Skin epidermis (tissue), 12 donors: ENCODE measurements at regions not wholly inside any gene's neighbourhood (a gene's known extent, or its start where the extent isn't known, plus 50 kb on each side); places are given as distances from the start of the nearest gene placed in this dataset.

Experiments
- H3K27ac ChIP-seq, 21 experiments: fragments of 200-600 bp; sonication (generic) in 11 of 21; one replicate each; pipeline ENCODE4 v1.5.0; 2020; ENCODE audit warnings: mild to moderate bottlenecking in 3 of 21, inconsistent platforms in 2 of 21, moderate library complexity in 2 of 21
- H3K4me3 ChIP-seq, 7 experiments: fragments of 200-600 bp; sonication (generic) in 2 of 7; one replicate each; pipeline ENCODE4 v1.5.0; 2020; ENCODE audit warnings: inconsistent platforms in 2 of 7, mild to moderate bottlenecking in 2 of 7, moderate library complexity in 1 of 7

DNA sequence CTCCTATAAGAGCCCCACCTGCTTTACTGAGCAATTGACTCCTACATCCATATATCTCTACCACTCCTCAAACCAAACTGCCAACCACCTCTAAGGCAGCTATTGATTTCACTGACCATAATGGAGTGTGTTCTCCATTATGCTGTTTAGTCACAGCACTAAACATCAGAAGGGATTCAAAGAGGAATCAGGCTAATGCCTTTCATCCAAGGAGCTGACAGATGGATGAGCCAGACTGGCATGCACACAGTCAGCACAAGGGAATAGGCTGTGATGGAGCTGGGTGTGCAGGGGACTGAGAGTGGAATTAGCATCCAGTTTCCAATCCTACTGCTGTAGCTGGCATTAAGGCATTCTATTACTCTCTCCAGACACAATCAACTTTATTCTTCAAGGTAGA is 88.7 kb upstream of the CCL2 start:
- Histone ChIP-seq H3K4me3 (no peak overlapping the region), H3K27ac (no peak overlapping the region)

DNA sequence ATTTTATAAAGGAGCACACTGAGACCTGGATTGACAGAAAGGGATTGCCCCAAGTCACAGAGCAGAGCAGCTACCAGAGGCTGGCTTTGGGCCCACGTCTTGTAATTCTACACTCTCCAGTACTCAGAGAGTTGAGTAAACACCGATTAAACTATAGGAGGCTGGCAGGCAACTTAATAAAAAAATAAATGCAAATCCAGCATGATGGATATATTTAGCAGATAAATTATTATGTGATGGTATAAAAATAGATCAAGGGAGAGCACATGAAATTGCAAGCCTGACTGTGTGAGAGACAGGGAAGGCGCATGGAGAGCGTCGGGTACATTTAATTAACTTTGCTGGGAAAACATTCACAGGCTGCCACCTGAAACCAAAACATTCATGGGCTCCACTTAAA is 87.7 kb upstream of the CCL2 start:
- H3K27ac ChIP-seq: no peak overlapping the region
- H3K4me3 ChIP-seq: no peak overlapping the region

DNA sequence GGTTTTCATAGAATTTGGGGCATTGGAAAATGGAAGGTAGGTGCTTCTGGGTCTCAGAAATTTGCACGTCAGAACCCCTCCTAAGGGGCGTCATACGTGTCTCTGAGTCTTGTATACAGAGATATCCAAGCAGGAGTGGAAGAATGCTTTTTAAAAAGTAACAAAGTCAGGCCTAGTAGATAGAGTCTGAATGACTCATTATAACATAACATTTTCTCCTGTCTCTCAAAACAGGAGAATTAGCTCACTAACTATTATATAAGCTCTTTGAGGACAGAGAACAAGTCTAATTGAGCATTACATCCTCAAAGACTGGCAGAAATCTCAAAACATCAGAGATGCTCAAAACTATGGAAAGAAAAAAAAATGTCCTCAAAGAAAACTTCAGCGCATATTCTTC is 86.1 kb upstream of the CCL2 start:
- Histone ChIP-seq H3K27ac (no peak overlapping the region), H3K4me3 (no peak overlapping the region)

DNA sequence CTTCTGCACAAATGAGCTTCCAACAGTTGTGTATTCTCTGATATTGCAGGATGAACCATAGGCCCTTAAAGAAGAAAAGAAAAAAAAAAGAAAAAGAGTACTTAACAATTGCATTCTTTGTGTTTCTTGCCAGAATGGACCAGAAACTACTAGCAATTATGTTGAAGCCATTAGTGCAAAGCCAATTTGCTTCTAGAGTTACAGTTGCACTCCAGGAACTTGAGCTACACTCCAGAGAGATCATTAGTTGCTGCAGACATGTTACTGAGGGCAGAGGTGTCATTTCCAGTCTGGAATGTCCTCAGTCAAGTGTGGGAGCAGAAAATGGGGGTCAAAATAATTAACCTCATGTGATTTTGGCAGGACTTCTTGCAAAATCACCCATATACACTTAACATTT is 85.6 kb upstream of the CCL2 start:
- H3K4me3 ChIP-seq: no peak overlapping the region
- no peak overlapping the region for H3K27ac ChIP-seq

DNA sequence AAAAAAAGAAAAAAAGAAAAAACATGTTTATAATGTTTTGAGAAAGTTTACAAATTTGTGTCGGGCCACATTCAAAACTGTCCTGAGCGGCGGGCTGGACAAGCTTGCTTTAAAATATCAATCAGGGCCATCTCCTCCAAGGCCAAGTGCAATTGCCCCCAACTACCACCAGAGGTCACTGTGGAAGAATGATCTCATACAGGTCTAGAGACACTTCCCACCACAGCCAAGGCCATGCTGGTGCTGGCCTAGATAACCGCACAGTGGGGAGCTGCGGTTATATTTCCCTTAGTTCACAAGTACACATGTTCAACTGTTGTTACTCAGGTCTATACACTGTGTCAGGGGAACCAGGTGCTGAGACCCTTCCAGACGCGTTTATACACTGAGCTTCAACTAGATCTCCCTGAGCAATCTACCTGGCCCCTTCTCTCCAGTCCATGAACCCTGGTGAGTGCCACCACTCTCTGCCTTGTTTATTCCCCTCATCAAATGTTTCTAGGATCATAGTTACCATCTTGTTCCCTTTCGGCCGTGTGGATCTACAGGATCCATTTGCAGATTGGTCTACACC is 83.8 kb upstream of the CCL2 start:
- H3K4me3 ChIP-seq: no peak overlapping the region
- H3K27ac ChIP-seq: no peak overlapping the region

DNA sequence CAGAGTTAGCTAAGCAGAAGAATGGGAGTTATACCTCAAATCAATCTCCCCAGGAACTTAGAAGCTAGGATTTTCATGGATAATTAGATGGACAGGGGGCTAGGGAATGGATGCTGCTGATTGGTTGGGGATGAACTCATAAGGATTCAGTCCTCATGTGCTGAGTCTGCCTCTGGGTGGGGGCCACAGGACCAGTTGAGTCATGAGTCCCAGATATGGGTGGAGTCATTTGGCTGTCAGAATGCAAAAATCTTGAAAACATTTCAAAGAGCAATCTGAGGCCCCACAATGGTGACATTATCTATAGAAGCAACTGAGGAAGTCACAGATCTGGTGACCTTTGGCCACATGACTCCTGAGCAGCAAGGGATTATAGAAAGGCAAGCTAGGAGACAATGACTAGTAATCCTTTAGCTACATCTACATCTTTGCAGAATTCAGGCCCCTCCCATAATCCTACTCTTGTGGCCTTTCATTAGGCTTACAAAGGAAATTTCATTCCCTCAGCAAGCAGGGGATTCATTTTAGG is 82.6 kb upstream of the CCL2 start:
- H3K4me3 ChIP-seq: no peak overlapping the region

DNA sequence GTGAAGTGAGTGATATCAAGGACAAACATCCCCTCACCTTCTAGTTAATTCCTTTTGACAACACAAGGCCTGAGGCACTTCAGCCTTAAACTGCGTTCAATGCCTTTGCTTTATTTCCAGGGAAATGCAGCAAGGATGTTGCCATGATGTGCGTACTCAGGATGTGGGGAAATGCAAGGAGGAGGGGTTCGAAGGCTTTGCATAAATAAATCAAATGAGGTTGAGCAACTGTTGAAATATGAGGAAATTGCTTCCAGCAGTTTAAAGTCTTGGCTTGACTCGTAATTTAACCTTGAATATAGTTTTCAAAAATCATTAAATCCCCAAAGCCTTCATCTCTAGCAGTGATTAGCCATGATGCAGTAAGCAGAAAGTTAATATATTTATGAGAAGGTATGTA is 81.8 kb upstream of the CCL2 start:
- H3K27ac ChIP-seq: no peak overlapping the region

More for the DNA sequence above, 82.6 kb upstream of the CCL2 start:
- H3K27ac ChIP-seq: no peak overlapping the region

DNA sequence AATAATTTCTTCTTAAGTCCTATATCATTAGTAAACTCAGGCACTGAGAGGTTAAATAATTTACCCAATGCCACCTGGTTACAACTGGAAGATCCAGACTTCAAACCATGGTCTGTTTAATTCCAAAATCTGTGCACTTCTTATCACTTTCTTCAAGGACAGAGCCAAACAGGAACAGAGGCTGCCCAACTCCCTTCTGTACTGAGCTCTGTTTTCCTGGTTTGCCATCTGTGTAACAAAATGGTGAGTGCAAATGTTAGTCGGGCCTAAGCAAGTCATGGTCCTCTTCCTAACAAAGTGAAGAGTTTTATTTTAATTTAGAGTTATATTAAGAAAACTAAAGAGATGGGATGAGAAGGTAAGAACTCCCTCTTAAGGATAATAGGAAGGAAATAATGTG is 80.6 kb upstream of the CCL2 start:
- Histone ChIP-seq H3K4me3 (no peak overlapping the region), H3K27ac (no peak overlapping the region)

More for the DNA sequence above, 81.8 kb upstream of the CCL2 start:
- no peak overlapping the region for H3K4me3 ChIP-seq

DNA sequence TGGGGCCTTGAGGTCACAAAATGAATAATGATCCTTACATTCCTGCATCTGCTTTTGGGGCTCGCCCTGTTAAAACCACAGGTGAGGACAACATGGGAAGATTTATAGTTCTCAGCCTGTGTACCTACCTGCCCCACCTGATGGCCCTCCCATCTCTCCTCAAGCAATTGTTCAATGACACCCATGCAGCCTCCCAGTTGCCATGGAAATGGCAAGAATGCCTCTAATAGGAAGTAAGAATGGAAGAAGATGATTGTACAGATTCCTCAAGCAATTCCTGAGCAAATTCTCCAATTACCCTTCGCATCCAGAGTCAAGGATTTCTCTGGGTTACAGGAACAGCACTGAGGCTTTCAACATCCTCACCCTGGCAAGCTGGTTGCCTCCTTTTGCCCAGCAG is 78.6 kb upstream of the CCL2 start:
- Histone ChIP-seq H3K27ac (no peak overlapping the region), H3K4me3 (no peak overlapping the region)

DNA sequence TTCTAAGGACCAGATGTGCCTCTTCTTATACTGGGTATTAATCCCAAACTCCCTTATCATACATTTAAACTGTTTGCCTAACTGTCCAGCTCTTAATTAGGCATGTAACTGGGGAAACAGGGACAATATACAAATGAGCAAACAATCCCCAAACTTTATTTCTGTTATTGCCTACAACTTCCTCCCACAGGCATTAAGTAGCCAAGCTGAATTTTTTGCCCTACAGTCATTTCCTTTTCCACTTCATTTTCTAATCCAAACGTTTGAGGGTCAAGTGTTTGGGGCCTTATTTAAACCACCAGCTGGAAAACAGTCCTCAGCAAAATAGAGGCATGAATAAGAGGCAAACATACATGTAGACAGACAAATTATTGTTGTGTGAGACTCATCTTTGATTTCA is 77.4 kb upstream of the CCL2 start:
- Histone ChIP-seq H3K4me3 (no peak overlapping the region), H3K27ac (peak overlapping the region in 4 of 21 experiments; percentile 28 to 54 (median 41))

DNA sequence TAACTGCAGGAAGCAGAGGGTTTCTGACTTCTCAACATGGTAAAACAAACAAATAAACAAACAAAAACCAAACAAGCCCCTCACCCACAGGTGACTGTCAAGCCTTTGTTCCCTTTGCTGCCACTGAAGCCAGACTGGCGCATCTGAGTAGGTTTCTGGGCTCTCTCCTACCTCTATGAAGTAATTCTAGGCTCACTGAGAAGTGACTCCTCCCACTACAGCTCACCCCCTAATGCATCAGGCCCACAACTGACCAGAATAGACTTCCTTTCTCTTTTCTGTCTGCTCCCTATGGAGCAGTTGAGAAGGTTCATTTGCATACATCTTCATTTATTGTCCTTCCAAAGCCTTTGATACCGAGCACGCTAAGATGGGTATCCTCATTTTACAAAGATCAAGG is 77.0 kb upstream of the CCL2 start:
- H3K27ac ChIP-seq: peak overlapping the region in 3 of 21 experiments; percentile 43 to 54 (median 45)
- no peak overlapping the region for H3K4me3 ChIP-seq

DNA sequence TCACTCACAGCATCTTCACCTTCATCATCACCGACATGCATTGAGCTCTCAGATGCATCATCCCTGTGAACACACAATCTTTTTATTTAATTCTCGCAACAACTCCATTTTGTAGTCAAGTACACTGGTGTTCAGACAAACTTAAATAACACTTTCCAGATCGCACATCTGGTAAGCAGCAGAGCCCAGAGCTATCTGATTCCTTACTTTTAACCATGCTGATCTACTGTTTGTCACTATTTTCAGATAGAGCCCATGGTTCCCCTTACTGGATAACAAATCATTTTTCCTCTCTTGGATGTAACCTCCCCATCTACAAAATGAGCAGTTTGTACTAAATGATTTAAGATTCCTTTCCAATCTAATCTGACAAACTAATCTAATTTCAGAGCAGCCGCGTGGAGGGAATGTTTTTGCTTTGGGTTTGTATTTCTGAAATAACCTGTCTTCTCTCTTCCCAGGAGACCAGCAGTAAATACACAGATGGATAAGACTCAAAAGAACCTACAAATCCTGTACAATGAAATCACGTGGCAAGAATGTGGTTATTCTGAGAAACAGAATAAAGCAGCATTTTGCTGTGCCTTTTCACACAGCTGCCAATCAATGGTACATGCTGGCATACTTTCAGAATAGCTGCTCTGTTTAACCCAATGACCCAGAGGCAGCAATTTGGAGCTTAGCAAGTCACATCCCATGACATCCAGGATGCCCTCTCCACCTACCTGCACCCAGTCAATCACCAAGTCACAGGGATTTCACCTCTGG is 72.9 kb upstream of the CCL2 start:
- Histone ChIP-seq H3K4me3 (no peak overlapping the region), H3K27ac (no peak overlapping the region)

DNA sequence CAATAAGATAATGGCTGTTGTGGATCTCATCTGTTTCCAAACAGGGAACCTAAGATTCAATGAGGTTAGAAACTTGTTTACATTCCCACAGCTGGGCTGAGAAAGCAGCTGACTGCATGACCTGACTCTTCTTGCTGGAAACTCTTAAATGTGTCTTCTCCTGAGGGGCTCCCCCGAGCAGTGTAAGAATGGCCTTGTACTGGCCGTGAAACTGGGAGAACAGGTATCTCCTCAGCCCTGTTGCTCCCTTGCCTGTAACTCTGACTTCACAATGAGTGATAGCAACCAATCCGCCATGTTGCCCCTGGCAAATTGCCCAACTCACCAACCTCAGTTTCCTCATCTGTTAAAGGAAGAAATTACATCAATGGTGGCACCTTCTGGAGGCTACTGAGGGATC is 59.1 kb upstream of the CCL2 start:
- H3K4me3 ChIP-seq: no peak overlapping the region
- H3K27ac ChIP-seq: no peak overlapping the region

DNA sequence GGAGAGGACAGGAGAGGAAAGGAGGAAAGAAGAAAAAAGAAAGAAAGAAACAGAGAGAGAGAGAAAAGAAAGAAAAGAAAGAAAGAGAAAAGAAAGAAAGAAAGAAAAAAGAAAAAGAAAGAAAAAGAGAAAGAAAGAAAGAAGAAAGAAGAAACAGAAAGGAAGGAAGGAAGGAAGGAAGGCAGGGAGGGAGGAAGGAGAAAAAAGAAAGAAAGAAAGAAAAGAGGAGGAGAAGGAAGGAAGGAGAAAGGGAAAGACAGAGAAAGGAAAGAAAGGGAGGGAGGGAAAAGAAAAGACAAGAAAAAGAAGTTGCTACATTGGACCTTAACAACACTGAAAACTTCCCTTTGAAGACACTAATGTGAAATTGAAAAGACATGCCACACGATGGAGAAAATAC is 56.6 kb upstream of the CCL2 start:
- no peak overlapping the region for H3K27ac ChIP-seq
- no peak overlapping the region for H3K4me3 ChIP-seq

DNA sequence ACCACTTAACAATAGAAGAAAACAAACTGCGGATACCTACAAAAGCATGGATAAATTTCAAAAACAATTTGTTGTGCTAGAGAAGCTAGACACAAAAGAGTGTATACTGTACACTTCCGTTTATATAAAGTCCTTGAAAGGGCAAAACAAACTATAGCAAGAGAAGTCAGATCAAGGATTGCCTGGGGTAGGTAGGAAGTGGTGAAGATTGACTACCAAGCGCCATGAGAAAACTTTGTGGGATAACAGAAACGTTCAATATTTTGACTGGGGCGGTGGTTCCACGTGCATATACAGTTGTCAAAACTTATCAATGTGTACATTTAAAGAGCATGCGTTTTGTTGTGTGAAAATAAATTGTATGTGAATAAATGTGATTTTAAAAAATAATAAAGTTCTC is 55.6 kb upstream of the CCL2 start:
- no peak overlapping the region for H3K27ac ChIP-seq
- no peak overlapping the region for H3K4me3 ChIP-seq

DNA sequence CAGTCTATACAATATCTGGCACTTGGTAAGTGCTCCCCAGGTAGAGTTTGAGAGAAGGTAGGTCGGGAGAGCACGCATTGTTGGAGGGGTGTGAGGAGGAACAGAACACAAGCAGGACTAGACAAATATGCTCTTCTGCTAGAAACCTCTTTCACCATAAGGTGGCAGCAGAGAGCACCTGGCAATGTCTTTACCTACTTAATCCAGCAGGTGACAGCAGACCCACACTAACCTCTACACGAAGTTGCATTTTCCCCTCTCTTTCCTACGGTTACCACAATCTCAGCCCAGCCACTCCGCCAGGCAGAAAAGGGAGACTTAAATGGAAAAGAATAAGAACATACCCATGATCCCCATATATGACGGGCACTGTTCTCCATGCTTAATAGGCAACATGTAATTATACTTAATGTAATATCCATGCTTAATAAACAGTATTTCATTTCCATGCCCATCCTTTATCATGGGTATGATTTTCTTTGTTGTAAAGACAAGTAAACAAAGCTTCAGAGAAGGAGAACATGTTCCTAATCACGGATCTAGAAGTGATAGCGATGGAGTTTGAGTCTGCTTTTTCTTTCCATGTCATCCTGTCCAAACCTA is 55.1 kb upstream of the CCL2 start:
- H3K4me3 ChIP-seq: no peak overlapping the region
- no peak overlapping the region for H3K27ac ChIP-seq

DNA sequence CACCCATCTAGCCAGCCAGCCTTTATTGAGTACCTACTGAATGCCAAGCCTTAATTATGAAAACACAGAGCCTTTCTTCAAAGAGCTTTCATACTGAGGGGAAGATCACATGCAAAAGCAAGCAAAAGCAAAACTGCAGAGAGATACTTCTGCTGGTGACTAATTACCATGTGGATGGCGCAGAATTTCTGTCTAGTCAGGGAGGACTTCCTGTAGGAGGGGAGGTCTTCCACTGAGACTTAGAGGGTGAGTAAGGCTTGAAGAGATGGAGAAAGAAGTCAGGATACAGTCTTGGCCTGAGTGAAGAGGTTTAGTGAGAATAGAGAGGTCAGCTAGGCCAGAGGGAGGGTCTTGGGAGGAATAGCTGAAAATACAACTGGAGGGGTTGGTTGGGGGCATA is 53.9 kb upstream of the CCL2 start:
- H3K4me3 ChIP-seq: no peak overlapping the region

DNA sequence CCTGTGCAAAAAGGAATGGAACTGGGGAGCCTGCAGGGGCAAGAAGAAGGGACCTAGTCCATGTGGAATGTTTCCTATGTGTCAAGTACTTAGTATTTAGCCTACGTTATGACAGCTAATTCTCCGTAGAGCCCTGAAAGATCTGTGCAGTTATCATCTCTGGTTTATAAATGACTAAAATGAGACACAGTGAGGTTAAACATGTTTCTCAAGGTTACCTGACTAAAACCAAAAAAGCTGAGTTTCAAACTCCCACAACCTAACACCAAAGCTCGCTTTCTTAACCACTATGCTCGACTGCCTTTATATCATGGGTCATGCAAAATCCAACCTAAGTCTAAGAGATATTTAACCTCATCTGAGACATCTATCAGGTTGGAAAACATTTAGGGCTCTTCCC is 53.3 kb upstream of the CCL2 start:
- Histone ChIP-seq H3K4me3 (no peak overlapping the region), H3K27ac (peak overlapping the region in 2 of 21 experiments; percentile 6 to 8)

More for the DNA sequence above, 53.9 kb upstream of the CCL2 start:
- peak overlapping the region in 4 of 21 experiments; percentile 6 to 39 (median 16) for H3K27ac ChIP-seq

DNA sequence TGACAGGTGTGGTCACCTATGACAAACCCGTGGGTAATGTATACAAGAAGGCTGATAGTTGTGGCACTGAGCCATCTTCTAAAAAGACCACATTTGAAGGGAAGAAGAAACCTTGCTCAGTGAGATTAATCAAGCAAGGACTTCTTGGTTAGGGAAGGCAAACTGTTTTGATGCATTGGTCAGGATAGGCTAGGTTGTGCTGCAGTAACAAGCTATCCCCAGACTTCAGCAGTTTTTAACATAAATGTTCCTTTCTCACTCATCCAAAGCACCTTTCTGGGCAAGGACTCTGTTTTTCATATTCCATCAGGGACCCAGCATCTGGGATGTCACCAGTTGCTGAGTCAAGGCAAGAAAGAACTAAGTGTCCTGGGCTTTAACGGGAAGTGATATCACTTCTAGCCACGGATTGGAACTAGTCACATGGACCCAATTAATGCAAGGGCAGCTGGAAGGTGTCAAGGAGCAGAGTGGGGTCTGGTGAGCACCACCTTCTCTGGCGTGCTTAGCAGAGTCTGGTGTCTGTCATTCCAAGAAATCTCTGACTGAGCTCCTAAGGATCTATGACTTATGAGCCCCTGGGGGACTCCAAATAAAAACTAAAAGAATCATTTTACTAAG is 52.0 kb upstream of the CCL2 start:
- H3K27ac ChIP-seq: peak overlapping the region in 1 of 21 experiments; percentile 19
- no peak overlapping the region for H3K4me3 ChIP-seq

DNA sequence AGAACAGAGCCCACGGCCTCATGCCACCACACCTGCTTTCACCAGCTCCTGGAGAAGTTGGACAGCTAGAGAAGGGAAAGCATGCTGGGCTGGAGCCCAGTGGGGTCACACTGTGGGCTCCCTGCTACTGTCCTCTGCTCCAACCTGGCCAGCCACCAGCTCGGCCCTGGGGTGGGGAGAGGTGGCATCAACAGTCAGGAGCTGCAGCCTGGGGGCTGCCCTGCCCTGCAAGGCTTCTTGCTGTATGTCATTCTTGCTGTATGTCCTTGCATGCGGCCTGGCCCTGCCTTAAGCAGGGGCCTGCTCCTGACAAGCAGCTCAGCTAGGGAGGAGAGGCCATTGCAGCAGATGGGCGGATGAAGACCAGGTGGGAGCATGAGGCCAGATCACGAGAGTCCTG is 50.7 kb upstream of the CCL2 start:
- Histone ChIP-seq H3K4me3 (no peak overlapping the region), H3K27ac (no peak overlapping the region)
